Esophagus squamous epithelium (tissue), 5 donors: ENCODE measurements at regions not wholly inside any gene's neighbourhood (a gene's known extent, or its start where the extent isn't known, plus 50 kb on each side); places are given as distances from the start of the nearest gene placed in this dataset.

Experiments used
- DNase-seq: peaks from one replicate; lab custom pipeline; 2025; lab: John Stamatoyannopoulos, UW
- H3K27ac ChIP-seq, 4 donors: fragments of 200-600 bp; sonication (generic); one replicate each; pipeline ENCODE4 v1.5.1; 2016 to 2019; ENCODE audit warnings: mild to moderate bottlenecking in 1 of 4
- H3K27me3 ChIP-seq, 4 donors: fragments of 200-600 bp; sonication (generic); 1 replicate in 3 of 4; 2 replicates in 1 of 4; pipeline versions ENCODE4 v1.5.1 to v1.6.0; 2017 to 2021; ENCODE audit warnings: antibody characterized with exemption in 1 of 4
- H3K36me3 ChIP-seq, 3 donors: fragments of 200-600 bp; sonication (generic); one replicate each; pipeline ENCODE4 v1.5.1; 2016 to 2019
- H3K4me1 ChIP-seq, 3 donors: fragments of 200-600 bp; sonication (generic); one replicate each; pipeline ENCODE4 v1.5.1; 2017 to 2019
- H3K4me3 ChIP-seq, 4 donors: fragments of 200-600 bp; sonication (generic); 1 replicate in 3 of 4; 2 replicates in 1 of 4; pipeline ENCODE4 v1.5.1; 2016 to 2019; ENCODE audit warnings: mild to moderate bottlenecking in 2 of 4, moderate library complexity in 1 of 4
- H3K9me3 ChIP-seq, 3 donors: fragments of 200-600 bp; sonication (generic); one replicate each; pipeline ENCODE4 v1.5.1; 2016 to 2019
- POLR2A ChIP-seq, 4 donors: fragments of 450-650 bp; IDR thresholded peaks; one replicate each; pipeline ENCODE4 v1.6.1; 2017; ENCODE audit warnings: antibody characterized with exemption in 4 of 4, mild to moderate bottlenecking in 4 of 4, moderate library complexity in 3 of 4
- WGBS, 2 donors: methylation state at CpG; one replicate each; pipeline ENCODE4 v1.1.5; 2018; 5-methylcytosine and 5-hydroxymethylcytosine counted together
- intact Hi-C: fragments of 100-400 bp; cut with DNase I; formaldehyde crosslinking; loops from one replicate; pipeline ENCODE4 v1.15.0; 2022
- TF ChIP-seq, protein P1 (sequence below), 6 experiments: fragments of 450-650 bp in 4 of 6; fragments of 200-600 bp in 2 of 6; sonication (generic) in 2 of 6; IDR thresholded peaks; one replicate each; pipeline ENCODE4 v1.5.1; 2016 to 2019; ENCODE audit warnings: antibody characterized with exemption in 6 of 6, mild to moderate bottlenecking in 4 of 6, moderate library complexity in 4 of 6
- donor health status: DM: yes; HTN: yes; CAD: no.

DNA sequence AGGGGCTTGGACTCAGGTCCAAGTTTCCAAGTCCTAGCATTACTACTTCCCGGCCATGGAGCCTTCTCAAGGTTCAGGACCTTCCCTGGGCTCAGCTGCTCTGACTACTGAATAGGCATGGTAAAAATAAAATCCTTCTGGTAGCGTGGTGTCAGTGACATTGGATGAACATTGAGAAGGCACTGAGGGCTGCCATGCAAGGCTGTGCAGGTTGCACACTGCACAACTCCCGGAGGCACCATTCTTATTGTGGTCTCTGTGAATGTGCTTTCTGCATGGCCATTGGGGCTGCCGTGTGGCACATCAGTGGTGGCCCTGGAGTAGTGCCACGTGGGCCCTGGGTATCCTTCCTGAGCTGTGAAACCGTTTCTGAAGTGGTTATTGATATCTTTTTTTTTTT lies 250.2 kb upstream of the CIBAR2 start:
- Histone ChIP-seq H3K36me3 (no peaks in the 10 kb centered on the region), H3K4me1 (peaks cover 23 to 81% (median 41%) of the 10 kb centered on the region in 3 donors), H3K27ac (no peak overlapping the region), H3K4me3 (no peak overlapping the region), H3K27me3 (no peaks in the 10 kb centered on the region), H3K9me3 (no peaks in the 10 kb centered on the region)
- no peak for DNase-seq
- intact Hi-C loops, result no loop called here
- TF ChIP-seq, protein P1, sequence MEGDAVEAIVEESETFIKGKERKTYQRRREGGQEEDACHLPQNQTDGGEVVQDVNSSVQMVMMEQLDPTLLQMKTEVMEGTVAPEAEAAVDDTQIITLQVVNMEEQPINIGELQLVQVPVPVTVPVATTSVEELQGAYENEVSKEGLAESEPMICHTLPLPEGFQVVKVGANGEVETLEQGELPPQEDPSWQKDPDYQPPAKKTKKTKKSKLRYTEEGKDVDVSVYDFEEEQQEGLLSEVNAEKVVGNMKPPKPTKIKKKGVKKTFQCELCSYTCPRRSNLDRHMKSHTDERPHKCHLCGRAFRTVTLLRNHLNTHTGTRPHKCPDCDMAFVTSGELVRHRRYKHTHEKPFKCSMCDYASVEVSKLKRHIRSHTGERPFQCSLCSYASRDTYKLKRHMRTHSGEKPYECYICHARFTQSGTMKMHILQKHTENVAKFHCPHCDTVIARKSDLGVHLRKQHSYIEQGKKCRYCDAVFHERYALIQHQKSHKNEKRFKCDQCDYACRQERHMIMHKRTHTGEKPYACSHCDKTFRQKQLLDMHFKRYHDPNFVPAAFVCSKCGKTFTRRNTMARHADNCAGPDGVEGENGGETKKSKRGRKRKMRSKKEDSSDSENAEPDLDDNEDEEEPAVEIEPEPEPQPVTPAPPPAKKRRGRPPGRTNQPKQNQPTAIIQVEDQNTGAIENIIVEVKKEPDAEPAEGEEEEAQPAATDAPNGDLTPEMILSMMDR (IDR thresholded peaks at IDR 0.05), result no peak
- no peak for TF ChIP-seq POLR2A (IDR thresholded peaks at IDR 0.05)
- 77 to 78% methylated on average over 5 to 6 of the region's 6 CpGs for WGBS, 2 donors

DNA sequence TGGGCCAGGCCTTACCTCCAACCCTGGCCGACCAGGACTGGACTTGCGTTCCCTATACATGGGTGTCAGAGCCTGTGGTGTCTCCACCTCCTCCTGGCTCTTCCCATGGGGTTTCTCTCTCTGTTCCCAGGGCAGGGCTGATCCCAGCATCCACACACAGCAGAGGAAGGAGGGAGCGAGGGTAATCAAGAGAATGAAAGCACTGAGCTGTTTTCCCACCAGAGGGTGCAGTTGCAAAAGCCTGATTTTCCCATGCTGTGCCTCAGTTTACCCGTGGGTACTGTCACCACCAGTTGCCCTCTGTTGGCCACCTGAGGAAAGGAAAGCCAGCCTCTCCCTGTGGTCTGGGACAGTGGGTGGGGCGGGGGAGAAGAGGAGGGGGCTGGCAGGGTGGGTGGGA lies 249.7 kb upstream of the GSE1 start:
- WGBS, 2 donors, result 71% methylated on average over 2 of the region's 5 CpGs; no CpG with 5 or more reads in 1 of the 2 donors
- no peak overlapping the region for H3K27ac ChIP-seq
- H3K4me3 ChIP-seq, result no peak overlapping the region
- H3K27me3 ChIP-seq, result no peaks in the 10 kb centered on the region
- peaks cover 23 to 78% (median 41%) of the 10 kb centered on the region in 3 donors for H3K4me1 ChIP-seq
- H3K9me3 ChIP-seq, result no peaks in the 10 kb centered on the region
- DNase-seq, result no peak
- intact Hi-C loops, result no loop called here
- TF ChIP-seq POLR2A (IDR thresholded peaks at IDR 0.05), result no peak
- TF ChIP-seq, protein P1 (IDR thresholded peaks at IDR 0.05), result no peak
- H3K36me3 ChIP-seq, result no peaks in the 10 kb centered on the region

DNA sequence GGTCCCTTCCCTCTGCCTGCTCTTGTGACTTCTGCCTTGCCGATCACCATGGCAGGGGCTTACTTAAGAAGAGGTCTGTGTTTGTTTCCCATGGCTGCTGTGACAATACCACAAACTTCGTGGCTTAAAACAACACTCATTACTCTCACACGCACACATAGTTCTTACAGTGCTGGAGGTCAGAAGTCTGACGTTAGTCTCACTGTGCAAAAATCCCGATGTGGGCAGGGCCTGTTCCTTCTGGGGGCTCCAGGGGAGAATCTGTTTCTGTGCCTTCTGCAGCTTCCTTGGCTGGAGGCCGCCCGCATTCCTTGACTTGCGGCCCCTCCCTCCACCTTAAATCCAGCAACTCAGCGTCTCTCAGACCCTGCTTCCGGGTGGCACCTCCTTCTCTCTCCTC lies 249.2 kb upstream of the GSE1 start:
- H3K9me3 ChIP-seq, result no peaks in the 10 kb centered on the region
- peak overlapping the region in 1 of 4 donors; percentile 75 for H3K27ac ChIP-seq
- no peaks in the 10 kb centered on the region for H3K27me3 ChIP-seq
- H3K4me3 ChIP-seq, result no peak overlapping the region
- WGBS, 2 donors, result 58 to 98% methylated on average over 9 to 10 of the region's 10 CpGs
- no peak for DNase-seq
- intact Hi-C loops, result no loop called here
- no peaks in the 10 kb centered on the region for H3K36me3 ChIP-seq
- TF ChIP-seq, protein P1 (IDR thresholded peaks at IDR 0.05), result no peak
- peaks cover 20 to 73% (median 41%) of the 10 kb centered on the region in 3 donors for H3K4me1 ChIP-seq

DNA sequence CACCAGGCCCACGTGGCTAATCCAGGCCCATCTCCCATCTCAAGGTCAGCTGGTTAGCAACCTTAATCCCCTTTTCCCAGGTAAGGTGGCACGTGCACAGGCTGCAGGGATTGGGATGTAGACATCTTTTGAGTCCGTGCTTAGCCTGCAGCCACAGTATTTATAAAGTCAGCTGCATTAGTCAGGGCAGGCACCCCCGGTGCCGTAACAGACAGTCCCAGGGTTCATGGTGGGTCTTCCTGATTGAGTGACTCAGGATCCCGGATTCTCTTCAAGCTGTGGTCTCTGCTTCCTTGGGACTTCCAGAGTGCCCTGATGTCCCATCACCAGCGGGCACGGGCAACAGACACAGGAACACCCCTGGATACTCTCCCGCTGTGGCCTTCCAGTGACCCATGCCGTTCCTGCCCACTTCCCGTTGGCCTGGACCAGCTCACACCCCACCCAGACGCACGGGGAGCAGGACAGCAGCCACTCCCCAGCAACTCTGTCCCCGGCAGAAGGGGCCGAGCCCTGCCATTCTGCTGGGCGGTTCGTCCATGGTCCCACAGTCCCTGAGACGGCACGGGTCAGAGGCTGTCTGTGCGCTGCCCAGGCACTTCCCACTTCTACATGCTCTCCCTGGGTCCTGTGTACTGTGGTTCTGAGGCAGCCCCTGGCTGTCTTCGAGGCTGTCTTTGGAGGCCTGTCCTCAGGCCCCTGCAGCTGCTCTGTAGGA lies 248.6 kb upstream of the GSE1 start:
- H3K4me3 ChIP-seq, result no peak overlapping the region
- peaks cover 17 to 71% (median 35%) of the 10 kb centered on the region in 3 donors for H3K4me1 ChIP-seq
- H3K9me3 ChIP-seq, result no peaks in the 10 kb centered on the region
- DNase-seq, result no peak
- TF ChIP-seq POLR2A (IDR thresholded peaks at IDR 0.05), result no peak
- TF ChIP-seq, protein P1 (IDR thresholded peaks at IDR 0.05), result no peak
- peak overlapping the region; percentile 29 to 75 (median 40) for H3K27ac ChIP-seq
- intact Hi-C loops, result no loop called here
- WGBS, 2 donors, result 75 to 76% methylated on average over 8 to 9 of the region's 21 CpGs
- no peaks in the 10 kb centered on the region for H3K27me3 ChIP-seq
- no peaks in the 10 kb centered on the region for H3K36me3 ChIP-seq

DNA sequence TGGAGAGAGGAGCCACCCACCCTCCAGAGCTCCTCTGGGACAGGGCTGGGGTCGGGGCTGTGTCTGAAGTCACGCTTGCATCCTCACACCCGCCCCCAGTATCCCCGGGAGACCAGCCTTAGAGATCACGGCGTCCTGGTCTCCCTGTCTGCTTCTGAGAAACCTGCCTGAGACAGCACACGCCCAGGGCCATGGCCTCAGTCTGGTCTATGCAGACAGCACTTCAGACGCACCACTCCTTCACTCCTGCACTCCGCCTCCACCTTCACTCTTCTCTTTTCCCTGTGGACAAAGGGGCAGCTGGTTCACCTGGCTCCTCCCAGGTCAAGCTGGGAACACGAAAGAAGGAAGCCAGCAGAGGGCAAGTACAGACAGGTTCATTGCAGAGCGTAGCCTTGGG lies 248.0 kb upstream of the GSE1 start:
- H3K9me3 ChIP-seq, result no peaks in the 10 kb centered on the region
- H3K4me1 ChIP-seq, result peaks cover 15 to 71% (median 35%) of the 10 kb centered on the region in 3 donors
- H3K27me3 ChIP-seq, result no peaks in the 10 kb centered on the region
- H3K4me3 ChIP-seq, result no peak overlapping the region
- H3K36me3 ChIP-seq, result no peaks in the 10 kb centered on the region
- H3K27ac ChIP-seq, result peak overlapping the region; percentile 29 to 75 (median 40)
- 53 to 59% methylated on average over 5 to 8 of the region's 11 CpGs for WGBS, 2 donors
- DNase-seq, result no peak
- intact Hi-C loops, result no loop called here
- TF ChIP-seq, protein P1 (IDR thresholded peaks at IDR 0.05), result no peak
- no peak for TF ChIP-seq POLR2A (IDR thresholded peaks at IDR 0.05)
